GM10266 (cell line): ENCODE measurements at regions not wholly inside any gene's neighbourhood (a gene's known extent, or its start where the extent isn't known, plus 50 kb on each side); places are given as distances from the start of the nearest gene placed in this dataset.

Experiments
- DNase-seq: peaks from one replicate; pipeline ENCODE4 v3.0.0; 2012; ENCODE audit errors: extremely low spot score
- CTCF ChIP-seq: IDR thresholded peaks from 2 replicates; pipeline ENCODE4 v1.5.1; 2012; ENCODE audit warnings: mild to moderate bottlenecking, low read depth; ENCODE audit not compliant: control insufficient read depth, insufficient read depth; ENCODE audit errors: missing control alignments

DNA sequence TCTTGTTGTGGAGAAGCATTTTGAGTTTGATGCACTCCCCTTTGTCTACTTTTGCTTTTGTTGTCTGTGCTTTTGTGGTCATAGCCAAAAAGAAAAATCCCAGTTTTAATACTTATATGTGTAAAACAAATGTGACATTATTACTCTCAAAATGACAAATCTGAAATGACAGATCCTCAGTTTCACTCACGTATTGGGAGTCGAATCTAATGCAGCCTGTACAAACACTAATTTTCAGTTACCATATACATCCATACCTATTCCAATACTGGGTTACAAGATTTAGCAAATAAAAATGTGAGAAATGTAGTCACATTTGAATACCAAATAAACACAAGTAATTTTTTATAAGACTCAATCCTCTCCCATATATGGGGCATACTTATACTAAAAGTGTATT is 148.2 kb upstream of the ZNF516 start:
- no peak for TF ChIP-seq CTCF
- no peak for DNase-seq

DNA sequence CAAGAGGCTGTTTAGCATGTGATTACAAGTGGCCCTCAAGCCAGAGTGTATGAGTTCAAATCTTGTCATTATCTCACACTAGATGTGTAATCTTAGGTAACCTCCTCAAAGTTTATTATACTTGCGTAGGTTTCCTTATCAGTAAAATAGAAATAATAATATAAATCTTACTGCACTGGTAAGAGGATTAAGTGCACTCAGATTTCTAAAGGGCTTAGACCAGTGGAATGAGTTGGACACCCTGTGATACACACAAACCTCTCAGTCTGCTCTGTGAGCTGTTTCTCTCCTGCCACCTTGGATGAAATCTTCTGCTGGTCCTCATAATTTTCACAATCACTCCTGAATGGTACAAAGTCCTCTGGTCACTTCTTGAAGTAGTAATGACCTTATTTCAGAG is 145.4 kb upstream of the ZNF516 start:
- no peak for DNase-seq
- no peak for TF ChIP-seq CTCF

- no peak for TF ChIP-seq CTCF
- DNase-seq = no peak
These were observed 139.5 kb upstream of the ZNF516 start for GRCh38 chr18:76634564-76634963.

- no peak for DNase-seq
- no peak for TF ChIP-seq CTCF
These were observed 138.7 kb upstream of the ZNF516 start for GRCh38 chr18:76633588-76634269.

GRCh38 chr18:76627444-76627843 is 132.4 kb upstream of the ZNF516 start:
- TF ChIP-seq CTCF = no peak
- DNase-seq = no peak

GRCh38 chr18:76626991-76627390 is 131.9 kb upstream of the ZNF516 start:
- no peak for TF ChIP-seq CTCF
- no peak for DNase-seq

DNA sequence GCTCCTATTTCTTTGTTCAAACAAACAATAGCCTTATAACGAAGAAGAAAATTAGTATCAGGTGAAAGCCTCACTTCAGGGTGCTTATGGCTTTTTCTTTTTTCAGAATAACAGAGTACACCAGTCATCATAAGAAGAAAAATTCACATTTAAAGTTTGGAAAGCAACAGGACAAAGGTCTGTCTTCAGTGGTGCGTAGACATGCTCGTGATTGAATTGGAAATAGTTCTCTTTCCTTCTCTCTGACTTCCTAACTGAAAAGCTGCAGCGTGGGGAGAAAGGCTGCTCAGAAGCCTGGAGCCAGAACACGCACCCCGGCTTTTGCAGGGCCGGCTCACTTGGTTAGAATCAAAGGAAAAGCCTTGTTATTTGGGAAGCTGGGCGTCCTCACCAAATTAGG is 127.6 kb upstream of the ZNF516 start:
- no peak for DNase-seq
- TF ChIP-seq CTCF = no peak
